ENCODE measurements at regions not wholly inside any gene's neighbourhood (a gene's known extent, or its start where the extent isn't known, plus 50 kb on each side); places are given as distances from the start of the nearest gene placed in this dataset.
"Not testable (repeated sequence)": the region's sequence is repeated elsewhere in the genome, so short reads cannot be mapped to it uniquely, and the experiment has no call there.

DNA sequence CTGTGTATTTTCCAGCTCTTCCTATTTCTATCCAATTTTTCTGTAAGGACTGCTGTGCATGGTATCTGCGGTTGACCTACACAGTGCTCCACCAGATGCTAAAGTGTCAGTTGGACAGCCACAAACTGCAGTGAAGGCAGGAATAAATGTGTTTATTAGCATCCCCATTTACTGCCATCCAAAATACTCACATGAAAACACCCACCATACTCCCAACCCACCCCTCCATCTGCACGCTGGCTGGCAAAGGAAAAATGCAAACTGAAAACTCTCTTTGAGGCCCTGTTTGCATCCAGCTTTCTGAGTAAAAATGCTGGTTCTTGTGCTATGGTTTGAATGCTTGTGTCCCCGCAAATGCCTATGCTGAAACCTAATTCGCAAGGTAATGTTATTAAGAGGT is 515.5 kb downstream of the ZNF385D start:
- no peak for DNase-seq

DNA sequence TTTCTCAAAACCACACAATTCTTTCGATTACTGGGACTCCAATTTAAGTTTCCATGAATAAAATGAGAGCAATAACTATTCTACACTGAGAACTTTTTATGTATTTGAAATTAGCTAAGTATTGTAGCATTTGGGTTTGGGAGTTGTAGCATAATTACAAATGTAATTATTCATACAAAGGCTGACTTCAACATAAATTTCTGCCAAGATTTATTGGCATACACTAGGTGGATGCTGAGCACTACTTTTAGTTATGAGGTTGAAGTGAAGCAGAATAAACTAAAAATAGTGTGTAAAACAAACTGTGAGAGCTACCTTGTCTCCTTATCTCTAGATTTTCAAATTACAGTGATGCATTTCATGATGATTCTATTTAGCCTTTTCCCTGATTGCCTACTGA is 516.1 kb downstream of the ZNF385D start:
- no peak for DNase-seq

DNA sequence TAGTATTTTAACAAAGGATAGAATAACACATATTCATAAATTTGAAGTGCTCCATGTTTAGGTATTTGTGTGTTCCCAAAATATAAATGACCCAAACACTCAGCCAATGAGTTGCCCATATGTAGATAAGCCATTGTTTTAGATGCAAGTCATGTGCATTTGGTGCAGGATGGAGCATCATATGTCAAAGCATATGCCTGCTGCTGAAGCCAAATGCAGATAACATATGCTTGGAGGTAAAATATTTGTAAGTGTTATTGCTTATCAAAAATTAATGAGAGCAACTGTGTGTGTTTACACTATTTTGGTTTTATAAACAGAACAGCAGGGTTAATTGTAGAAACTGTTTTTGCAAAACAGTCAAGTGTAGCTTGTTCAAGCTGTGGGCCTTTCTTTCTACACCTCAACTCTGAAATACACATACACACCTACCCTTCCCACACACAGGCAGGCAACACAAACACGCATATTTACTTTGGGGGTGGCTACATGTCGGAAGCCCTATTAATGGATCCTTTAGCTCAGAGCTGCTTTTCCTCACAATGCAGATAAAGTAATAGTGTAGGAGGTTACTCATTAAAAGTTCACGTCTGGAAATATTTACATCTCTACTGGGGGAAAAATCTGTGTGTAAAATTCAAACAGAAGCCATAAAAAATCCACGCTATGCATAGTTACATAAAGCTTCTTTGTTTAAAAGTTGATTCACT is 521.4 kb downstream of the ZNF385D start:
- no peak for DNase-seq

DNA sequence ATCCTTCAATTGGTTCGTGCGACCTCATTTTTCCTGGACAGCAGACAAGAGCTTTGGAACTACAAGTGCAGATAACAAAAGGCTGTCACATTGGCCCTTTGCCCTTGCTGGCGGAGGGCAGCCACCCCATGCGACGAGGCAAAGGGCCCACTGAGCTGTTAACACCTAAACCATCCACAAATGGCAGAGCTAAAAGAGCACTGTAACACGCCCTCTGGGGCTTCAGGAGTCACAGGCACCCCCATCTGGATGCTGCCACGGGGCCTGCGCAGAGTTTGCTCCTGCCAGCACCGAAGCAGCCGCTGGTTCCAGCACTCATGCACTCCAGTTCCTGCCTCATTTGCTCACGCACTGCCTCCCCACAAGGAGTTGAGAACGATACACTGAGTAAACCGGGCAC is 524.9 kb downstream of the ZNF385D start:
- DNase-seq: no peak

GRCh38 chr3:21220944-21221343 is 530.1 kb downstream of the ZNF385D start:
- no peak for DNase-seq

GRCh38 chr3:21216598-21216997 is 534.4 kb downstream of the ZNF385D start:
- DNase-seq: no peak

- not testable (repeated sequence) for DNase-seq
Observed at GRCh38 chr3:21204122-21204521, 546.9 kb downstream of the ZNF385D start.

DNA sequence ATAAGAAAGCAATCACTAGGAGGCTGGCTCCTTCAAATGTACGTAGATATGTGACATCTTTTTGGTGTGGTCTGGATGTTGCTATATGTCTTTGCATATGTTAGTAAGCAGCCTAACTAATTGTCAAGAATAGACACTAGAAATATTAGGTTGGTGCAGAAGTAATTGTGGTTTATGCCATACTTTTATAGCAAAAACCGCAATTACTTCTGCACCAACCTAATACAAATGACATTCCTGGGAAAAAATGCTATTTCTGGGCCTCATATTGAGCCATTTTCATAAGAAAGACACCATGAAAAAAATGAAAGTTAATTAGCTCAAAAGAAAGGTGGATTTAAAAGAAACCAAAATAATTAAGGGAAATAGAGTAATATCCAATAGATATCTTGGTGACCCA is 555.8 kb downstream of the ZNF385D start:
- no peak for DNase-seq

DNA sequence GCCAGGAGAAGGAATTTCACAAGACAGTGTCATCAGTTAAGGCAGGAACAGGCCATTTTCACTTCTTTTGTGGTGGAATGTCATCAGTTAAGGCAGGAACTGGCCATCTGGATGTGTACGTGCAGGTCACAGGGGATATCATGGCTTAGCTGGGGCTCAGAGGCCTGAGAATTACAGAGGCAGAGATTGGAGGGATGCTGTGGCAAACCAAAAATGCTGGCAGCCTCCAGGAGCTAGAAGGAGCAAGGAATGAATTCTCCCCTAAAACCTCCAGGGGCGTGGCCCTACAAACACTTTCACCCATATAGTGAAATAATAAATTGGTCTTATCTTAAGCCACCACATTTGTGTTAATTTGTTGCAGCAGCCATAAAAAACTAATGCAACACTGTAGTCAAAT is 557.0 kb downstream of the ZNF385D start:
- not testable (repeated sequence) for DNase-seq

DNA sequence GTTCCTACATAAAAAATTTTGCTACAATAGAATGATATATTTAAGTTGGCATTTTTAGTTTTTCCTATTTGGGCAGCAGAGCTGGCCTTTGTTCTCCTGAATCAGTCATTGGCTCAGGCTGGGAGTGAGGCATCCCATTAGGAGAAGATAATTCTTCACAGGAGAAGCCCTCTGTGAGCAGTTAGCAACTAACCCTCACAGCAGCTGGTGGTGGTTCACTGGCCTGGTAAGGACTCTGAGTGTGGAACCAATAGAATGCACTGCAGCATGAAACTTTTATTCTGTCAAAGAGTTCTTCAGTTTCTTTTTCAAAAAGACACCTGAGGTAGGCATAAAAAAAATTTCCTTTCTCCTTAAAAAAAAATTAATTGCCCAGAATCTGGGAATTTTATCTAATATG is 562.6 kb downstream of the ZNF385D start:
- no peak for DNase-seq

- DNase-seq: no peak
Observed at GRCh38 chr3:21185816-21186314, 565.1 kb downstream of the ZNF385D start.

DNA sequence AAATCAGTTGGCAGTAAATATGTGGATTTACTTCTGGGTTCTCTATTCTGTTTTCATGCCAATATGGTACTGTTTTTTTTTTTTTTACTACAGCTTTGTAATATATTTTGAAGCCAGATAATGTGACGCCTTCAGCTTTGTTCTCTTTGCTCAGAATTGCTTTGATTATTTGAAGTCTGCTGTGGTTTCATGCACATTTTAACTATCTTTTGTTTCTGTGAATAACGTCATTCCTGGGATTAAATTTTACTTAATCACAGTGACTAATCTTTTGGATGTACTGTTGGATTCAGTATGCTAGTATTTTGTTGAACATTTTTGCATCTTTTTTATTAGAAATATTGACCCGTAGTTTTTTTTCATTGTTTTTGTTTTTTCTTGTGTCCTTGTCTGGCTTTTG is 576.5 kb downstream of the ZNF385D start:
- no peak for DNase-seq

GRCh38 chr3:21170964-21171363 is 580.0 kb downstream of the ZNF385D start:
- no peak for DNase-seq

- DNase-seq: no peak
Observed at GRCh38 chr3:21169948-21170347, 581.1 kb downstream of the ZNF385D start.

DNA sequence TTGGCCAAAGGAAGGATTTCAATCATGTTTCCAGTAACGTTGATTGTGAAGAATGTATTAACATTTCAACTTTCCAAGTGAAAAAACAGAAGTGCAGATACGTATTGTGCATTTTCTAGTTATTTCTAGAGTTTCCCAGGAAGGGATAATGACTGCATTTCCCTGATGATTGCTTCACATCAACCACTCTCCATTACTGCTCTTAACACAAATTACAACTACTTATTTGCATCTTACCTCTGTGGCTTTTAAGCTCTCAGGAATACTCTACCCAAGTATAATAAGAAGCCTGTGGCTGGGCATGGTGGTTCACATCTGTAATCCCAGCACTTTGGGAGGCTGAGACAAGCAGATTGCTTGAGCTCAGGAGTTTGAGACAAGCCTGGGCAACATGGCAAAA is 582.5 kb downstream of the ZNF385D start:
- DNase-seq: no peak

DNA sequence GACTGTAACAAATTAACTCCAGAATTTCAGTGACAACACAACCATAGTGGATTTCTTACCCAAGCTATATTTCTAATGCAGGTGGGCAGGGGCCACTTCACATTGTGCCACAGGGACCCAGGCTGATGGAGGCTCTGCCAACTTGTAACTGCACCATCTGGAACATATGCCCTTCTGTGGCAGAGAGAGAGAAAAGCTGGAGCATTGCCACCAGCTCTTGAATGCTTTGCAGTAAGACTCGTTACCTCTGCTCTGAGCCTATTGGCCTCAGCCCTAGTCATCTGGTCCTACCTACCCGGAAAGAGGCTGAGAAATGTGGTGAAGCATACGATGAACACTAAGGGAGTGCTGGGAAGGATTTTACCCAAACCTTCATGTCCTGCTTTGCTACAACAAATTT is 587.1 kb downstream of the ZNF385D start:
- no peak for DNase-seq

DNA sequence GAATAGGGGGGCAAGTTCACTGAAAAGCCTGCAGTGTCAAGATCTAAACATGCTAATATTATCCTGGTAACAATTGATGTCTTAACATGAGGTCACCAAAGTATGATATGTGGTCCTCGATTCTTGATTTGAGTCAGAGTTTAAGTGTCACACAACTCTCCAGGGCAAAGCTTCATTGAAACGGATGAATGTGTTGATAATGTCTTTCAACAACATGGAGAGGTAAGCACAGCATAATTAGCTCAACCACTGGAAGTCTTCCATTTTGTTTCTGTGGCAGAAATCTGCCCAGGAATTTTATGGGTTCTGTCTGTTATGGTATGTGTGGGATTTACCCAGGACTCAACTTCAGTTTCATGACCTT is 591.5 kb downstream of the ZNF385D start:
- no peak for DNase-seq

- no peak for DNase-seq
Observed at GRCh38 chr3:21158861-21159542, 592.0 kb downstream of the ZNF385D start.

- DNase-seq: no peak
Observed at GRCh38 chr3:21154911-21155310, 596.1 kb downstream of the ZNF385D start.

- no peak for DNase-seq
Observed at GRCh38 chr3:21152555-21152954, 598.5 kb downstream of the ZNF385D start.

DNA sequence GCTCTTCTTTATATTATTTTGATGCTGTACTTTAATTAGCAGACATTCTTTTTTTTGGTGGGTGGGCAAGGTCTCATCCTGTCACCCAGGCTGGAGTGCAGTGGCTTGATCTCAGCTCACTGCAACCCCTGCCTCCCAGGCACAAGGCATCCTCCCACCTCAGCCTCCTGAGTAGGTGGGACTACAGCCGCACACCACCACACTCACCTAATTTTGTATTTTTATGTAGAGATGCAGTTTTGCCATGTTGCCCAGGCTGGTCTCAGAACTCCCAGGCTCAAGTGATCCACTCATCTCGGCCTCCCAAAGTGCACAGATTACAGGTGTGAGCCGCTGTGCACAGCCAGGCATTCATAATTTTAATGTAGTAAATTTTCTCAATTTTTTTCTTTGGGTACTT is 608.1 kb downstream of the ZNF385D start:
- no peak for DNase-seq

- no peak for DNase-seq
Observed at GRCh38 chr3:21142031-21142430, 609.0 kb downstream of the ZNF385D start.

GRCh38 chr3:21140785-21141184 is 610.2 kb downstream of the ZNF385D start:
- no peak for DNase-seq

- DNase-seq: no peak
Observed at GRCh38 chr3:21138085-21138484, 612.9 kb downstream of the ZNF385D start.

DNA sequence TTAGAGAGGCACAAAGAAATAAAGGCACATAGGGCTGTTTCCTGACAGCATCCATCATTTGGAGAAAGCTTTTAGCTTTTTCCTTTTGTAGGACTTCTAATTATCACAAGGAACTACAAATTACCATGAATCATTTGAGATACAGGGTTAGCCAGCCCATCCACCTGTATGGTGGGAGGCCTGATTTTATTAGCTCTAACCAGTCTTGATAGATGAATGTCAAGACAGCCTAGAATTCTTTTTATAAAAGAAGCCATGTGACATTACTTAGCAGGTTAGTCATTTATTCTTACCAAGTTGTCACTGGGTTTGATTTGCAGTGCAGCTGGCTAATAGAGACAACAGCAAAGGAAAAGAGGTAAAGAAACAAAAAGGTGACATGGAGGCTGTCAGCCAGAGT is 618.1 kb downstream of the ZNF385D start:
- DNase-seq: no peak
